ENCODE measurements at regions not wholly inside any gene's neighbourhood (a gene's known extent, or its start where the extent isn't known, plus 50 kb on each side); places are given as distances from the start of the nearest gene placed in this dataset.

DNA sequence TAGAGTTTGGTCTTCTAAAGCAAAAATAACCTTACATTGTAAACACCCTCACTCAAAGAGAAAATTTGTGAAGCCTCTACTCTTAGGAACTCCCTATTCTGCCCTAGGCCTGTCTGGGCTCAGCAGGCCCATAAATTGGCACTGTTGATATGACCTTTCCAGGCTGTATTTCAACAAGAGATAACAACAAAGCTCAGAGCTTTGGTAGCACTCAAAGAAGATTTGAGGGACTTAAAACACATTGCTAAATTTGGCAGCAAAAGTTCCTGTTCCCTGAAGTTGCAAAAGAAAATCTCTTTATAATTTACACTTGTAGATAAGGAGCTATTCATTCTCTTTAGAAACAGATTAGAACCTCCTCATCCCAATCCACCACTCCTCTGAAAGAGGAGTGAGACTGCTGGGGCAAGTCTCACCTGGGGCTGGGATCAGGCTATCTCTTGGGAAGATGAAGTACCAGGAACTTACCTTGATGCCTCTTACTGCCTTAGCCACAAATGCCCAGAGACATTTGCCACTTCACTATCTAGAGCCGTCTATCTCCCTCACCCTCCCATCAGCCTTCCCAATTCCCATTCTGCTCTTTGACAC, 110.4 kb upstream of the AKIP1 start:
- no peak for DNase-seq

DNA sequence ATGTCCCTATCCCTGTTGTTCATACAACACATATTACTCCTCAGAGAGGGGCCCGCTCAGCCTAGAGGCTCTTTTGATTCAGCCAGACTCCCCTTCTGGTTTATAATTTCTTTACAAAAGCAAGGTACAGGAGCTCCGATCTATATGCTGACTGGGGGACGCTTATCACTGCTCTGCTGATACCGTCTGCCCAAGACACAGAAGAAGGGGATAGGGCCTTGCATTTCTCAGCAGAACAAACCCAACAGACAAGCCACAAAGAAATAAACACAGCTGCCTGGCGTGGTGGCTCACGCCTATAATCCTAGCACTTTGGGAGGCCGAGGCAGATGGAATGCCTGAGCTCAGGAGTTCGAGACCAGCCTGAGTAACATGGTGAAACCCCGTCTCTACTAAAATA, 109.9 kb upstream of the AKIP1 start:
- DNase-seq, result no peak

- no peak for DNase-seq
Measured at GRCh38 chr11:8802251-8802650, 108.7 kb upstream of the AKIP1 start.

GRCh38 chr11:8803973-8804372, 107.0 kb upstream of the AKIP1 start:
- DNase-seq, result no peak

DNA sequence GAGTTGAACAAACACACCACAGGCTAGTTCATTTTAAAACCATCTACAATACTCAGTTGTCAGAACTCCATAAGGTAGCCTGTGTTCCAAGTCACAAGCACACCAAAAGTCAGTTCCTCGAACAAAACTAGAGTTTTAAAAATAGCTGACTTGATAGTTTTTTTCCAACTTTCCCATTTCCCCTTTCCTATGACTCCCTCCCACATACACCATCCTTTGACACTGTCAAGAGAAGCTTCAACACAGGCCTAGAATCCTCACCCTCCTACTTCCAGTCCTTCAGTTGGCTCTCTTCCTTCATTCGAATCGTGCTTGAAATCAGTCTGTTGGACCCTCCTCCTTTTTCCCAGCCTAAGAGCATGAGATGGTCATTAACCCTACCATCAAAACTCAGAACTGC, 105.7 kb upstream of the AKIP1 start:
- DNase-seq, result no peak

DNA sequence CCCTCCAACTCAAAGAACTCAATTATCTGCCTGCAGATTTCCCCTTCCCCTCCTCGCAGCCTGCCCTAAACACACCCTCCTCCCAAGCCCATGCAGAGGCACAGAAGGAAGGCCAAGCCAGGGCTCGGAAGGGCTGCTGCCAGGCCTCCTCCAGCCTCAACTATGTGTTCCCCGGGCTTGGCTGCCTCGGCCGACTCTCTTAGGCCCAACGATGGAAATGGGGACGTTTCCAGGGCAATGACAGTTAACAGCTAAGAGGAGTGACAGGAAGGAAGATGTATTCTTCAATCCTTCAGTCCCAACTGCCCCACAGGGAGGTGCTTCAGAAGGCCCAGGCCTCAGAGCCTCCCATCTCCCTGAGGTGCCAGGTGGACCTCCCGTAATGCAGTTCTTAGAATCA, 104.0 kb upstream of the AKIP1 start:
- DNase-seq, result no peak

DNA sequence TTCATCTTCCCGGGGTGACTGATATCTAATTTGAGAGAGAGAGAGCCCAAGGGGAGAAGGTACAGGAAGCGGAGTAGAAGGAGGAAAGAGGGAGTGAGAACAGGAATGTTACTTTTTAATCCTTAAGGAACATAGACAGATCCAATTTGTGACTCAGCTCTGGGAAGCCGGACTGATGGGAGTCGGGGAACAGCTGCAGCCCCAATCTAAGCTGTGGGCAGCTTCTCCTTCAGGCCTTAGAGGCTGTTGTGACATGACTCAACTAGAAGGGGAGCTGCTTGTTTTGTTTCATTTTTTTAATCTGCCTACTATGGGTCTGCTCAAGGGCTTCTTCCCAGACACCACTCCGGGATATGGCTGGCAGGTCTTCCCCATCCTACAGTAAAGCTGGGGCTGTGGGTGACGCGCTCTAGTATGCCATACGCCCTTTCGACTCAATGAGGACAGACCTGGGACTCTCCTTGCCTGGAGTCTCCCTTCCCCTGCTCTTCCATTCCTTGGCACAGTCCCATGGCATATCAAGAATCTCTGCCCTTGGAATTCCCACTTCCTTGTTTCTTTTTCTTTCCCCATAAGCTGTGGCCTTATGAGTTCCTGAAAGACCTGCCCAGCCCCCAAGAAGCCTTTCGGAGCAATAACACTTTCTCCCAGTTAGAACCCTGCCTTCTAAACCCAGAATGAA, 103.3 kb upstream of the AKIP1 start:
- no peak for DNase-seq

DNA sequence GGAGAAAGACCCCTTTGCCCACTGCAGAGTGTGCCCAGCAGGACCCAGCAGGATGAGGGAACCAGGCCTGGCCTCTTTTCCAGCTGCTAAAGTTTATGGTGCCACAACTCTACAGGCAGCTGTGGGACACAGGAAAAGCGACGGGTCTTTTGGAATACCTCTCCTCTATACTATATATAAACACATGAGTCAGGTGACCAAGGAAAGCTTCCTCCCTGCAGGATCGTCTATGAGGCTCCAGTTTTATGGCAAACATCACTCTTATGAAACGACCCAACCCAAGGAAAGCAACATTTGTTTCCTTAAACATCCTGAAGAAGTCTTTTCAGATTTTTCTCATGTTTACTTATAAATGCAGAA, 102.8 kb upstream of the AKIP1 start:
- no peak for DNase-seq

- DNase-seq, result no peak
Measured at GRCh38 chr11:8809241-8809938, 101.6 kb upstream of the AKIP1 start.

DNA sequence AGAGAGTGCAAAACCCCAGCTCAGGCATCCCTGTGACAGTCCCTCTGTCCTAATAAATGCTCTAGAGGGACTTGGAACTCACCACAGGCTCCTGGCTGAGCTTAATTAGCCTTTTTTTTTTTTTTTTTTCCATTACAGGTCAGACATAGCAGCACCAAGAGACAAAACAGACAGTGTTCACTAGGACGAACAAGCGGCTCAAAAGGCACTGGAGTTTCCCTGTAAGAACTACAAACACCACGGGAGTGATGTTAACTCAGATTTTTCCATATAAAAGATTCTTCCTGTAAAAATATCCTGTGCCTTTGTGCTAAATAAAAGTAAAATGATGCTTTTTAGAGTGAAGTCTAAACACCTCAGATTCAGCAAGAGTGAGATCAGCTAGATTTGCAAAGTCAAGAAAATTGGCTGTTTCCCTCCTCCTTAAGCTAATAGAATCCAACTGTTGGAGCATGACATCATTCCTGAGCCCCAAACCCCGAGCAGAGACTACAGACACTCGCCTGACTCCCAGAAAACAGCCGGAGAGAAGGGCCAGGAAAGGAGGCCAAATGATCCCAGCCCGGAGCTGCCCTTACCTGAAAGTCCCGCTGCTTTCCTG, 101.0 kb upstream of the AKIP1 start:
- DNase-seq, result no peak

DNA sequence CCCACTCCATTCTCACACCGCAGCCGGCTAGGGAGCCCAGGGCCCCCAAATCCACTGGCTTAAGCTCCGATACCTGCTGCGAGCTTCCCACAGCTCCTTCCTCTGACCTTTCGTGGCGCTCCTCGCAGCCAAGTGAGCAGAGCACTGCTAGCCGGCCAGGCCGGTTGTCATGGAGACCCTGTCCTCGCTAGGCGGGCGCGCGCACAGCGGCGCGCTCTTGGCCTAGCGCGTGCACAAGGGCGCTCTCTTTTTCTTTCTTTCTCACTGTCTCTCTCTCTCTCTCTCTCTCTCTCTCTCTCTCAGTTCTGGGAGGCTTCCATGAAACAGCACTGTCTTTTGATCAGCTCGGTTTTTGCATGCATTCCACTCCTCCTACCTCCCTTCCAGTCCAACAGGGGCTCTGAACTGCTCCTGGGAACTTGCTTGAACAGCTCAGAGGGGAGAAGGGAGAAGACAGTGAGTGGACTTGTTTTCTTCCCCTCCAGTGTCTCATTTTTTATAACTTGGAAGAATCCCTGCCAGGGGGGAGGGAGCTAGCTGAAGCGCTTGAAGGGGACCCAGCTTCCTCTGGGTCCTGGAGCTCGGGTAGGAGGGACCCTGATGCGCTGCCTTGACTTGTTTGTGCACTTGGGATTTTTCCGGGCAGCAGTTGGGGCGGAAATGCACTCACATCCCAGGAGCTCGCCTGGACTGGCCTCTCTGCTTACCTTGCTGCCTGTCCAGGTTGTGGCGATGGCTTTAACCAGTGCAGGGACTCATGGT, 100.3 kb upstream of the AKIP1 start:
- DNase-seq, result no peak

DNA sequence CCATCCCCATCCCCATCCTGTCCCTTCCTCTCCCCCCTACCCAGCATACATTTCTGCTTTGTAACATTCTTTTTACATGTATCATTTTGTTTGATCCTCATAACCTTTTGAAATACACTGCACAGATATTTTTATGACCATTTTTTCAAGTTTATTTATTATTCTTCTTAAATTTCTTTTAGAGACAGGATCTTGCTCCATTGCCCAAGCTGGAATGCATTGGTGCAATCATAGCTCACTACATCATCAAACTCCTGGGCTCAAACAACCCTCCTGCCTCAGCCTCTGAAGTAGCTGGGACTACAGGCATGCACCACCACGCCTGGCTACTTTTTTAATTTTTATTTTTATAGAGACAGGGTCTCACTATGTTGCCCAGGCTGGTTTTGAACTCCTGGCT, 99.4 kb upstream of the AKIP1 start:
- no peak for DNase-seq

- no peak for DNase-seq
Measured at GRCh38 chr11:8812438-8812837, 98.6 kb upstream of the AKIP1 start.

- DNase-seq, result no peak
Measured at GRCh38 chr11:8813658-8814057, 97.3 kb upstream of the AKIP1 start.

- DNase-seq, result peak; percentile 33
Measured at GRCh38 chr11:8814209-8814922, 96.6 kb upstream of the AKIP1 start.

DNA sequence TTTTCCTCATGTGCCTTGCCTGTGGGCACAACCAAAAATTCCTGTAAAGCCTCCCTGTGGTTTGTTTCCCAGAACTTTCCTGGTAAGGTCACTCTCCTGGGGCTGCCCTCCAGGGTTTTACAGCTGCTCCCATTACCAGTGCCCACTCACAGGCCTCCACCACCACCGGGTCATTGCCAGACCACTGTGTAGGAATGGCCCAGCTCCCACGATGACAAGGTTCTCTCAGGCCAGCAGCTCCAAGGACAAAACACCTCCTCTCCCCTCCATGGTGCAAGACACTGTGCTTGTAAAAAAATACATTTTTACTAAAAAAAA, 96.1 kb upstream of the AKIP1 start:
- DNase-seq, result no peak

DNA sequence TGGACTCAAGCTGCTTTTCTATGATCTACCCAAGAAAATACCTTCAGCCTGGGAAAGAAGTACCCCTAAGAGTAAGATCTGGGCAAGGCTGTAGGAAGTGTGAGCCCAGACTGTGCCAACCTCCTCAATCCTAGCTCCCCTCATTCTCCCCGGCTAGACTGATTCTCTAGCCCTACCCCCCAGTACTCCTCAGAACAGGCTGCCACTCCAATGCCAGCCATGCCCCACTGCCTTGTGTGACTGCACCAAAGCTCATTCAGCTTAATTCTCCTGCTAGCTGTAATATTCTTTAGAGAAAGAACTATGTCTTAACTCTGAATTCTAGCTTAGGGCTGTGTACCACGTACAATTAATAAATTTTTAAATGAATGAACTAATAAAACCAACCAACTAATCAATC, 92.6 kb upstream of the AKIP1 start:
- no peak for DNase-seq

GRCh38 chr11:8820401-8820800, 90.6 kb upstream of the AKIP1 start:
- DNase-seq, result no peak

DNA sequence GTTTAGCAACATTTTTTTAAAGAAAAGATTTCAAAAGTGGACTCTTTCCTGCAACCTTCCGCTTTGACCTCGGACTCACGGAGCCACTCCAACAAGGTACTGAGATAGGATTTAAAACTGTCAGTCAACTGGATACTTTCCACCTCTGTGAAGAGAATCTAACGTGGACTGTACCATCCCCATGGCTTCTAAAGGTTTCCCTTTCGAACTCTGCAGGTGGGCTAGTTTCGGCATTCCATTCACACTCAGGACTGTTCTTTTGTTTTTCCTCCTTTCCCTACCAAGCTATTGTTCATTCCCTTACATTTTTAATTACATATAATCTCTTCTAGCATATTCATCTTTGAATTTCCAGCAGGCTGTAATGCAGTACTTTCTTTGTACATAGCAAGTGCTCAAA, 88.5 kb upstream of the AKIP1 start:
- DNase-seq, result no peak

DNA sequence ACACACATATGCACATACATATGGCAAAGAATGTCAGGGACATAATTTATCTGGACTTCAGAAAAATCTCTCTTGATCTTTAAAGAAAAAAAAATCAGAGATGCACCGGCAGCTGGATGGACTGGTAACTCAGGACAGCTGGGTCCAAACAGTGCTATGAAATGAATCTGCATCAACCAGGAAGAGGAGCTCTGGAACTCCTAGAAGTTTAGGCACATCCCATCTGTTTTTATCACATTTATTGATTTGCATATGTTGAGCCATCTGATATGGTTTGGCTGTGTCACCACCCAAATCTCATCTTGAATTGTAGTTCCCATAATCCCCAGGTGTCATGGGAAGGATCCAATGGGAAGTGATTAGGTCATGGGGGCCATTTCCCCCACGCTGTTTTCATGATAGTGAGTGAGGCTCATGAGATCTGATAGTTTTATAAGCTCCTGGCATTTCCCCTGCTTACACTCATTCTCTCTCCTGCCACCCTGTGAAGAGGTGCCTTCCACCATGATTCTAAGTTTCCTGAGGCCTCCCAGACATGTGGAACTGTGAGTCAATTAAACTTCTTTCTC, 87.7 kb upstream of the AKIP1 start:
- DNase-seq, result no peak

DNA sequence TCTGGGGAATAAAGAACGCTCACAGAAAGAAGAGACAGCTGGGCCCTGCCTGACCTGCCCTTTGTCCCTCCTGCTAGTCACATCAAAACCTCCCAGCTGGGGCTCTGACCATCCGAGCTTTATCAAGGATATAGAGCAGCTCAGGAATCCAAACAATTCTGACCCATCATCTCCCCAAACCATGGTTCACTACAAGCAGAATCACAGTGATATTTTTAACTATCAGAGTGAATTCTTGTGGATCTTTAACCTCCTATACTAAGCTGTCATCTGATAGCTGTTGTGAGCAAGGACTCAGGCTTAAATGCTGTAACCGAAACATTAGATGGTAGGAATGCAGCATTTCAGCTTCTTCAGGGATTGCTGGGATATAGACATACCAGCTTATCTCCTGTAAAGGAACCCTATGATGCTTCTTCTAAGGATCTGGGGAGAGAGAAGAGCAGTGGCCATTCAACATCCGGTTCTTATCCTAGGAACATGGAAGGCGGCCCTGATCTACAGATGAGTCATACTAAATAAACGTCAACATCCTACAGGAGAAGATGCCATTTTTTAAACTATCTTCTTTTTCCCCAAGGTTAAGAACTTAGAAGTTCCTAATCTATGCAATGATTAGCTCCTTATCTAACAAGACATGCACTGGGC, 84.7 kb upstream of the AKIP1 start:
- no peak for DNase-seq

- no peak for DNase-seq
Measured at GRCh38 chr11:8826901-8827560, 84.0 kb upstream of the AKIP1 start.

Data from GF-D8 (cell line).